ENCODE measurements at regions not wholly inside any gene's neighbourhood (a gene's known extent, or its start where the extent isn't known, plus 50 kb on each side); places are given as distances from the start of the nearest gene placed in this dataset.

- TF ChIP-seq, protein P1, sequence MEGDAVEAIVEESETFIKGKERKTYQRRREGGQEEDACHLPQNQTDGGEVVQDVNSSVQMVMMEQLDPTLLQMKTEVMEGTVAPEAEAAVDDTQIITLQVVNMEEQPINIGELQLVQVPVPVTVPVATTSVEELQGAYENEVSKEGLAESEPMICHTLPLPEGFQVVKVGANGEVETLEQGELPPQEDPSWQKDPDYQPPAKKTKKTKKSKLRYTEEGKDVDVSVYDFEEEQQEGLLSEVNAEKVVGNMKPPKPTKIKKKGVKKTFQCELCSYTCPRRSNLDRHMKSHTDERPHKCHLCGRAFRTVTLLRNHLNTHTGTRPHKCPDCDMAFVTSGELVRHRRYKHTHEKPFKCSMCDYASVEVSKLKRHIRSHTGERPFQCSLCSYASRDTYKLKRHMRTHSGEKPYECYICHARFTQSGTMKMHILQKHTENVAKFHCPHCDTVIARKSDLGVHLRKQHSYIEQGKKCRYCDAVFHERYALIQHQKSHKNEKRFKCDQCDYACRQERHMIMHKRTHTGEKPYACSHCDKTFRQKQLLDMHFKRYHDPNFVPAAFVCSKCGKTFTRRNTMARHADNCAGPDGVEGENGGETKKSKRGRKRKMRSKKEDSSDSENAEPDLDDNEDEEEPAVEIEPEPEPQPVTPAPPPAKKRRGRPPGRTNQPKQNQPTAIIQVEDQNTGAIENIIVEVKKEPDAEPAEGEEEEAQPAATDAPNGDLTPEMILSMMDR (IDR thresholded peaks at IDR 0.05): no peak
- DNase-seq: no peak
- Histone ChIP-seq H3K4me1 (no peaks in the 10 kb centered on the region), H3K27ac (no peak overlapping the region), H3K27me3 (no peaks in the 10 kb centered on the region), H3K36me3 (no peaks in the 10 kb centered on the region), H3K4me3 (no peak overlapping the region), H3K9me3 (no peaks in the 10 kb centered on the region)
- ATAC-seq: no peak
- intact Hi-C loops (cut with DNase I): no loop called here
Observed at GRCh38 chr2:133658020-133658903, 90.0 kb upstream of the NCKAP5 start.

DNA sequence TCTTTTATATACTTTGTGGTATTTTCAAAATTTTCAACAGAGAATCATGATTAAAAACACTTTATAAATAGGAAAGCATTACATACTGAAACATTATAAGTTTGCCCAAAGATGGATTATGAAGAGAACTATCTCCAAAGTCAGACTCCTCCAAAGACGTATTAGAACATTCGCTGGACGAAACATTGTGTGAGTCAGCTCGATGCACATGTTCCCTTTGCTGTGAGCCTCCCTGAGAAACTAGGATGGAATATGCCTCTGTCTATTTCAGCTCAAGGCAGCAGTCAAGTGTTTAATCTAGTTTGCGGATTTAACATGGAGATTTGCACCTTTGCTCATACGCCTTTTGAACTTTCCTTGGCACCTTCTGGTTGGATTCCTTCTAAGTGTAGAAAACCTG is 92.2 kb upstream of the NCKAP5 start:
- Histone ChIP-seq H3K36me3 (no peaks in the 10 kb centered on the region), H3K27ac (no peak overlapping the region), H3K9me3 (no peaks in the 10 kb centered on the region), H3K4me3 (no peak overlapping the region), H3K27me3 (no peaks in the 10 kb centered on the region), H3K4me1 (no peaks in the 10 kb centered on the region)
- intact Hi-C loops (cut with DNase I): no loop called here
- no peak for ATAC-seq
- TF ChIP-seq, protein P1 (IDR thresholded peaks at IDR 0.05): no peak
- DNase-seq: no peak

DNA sequence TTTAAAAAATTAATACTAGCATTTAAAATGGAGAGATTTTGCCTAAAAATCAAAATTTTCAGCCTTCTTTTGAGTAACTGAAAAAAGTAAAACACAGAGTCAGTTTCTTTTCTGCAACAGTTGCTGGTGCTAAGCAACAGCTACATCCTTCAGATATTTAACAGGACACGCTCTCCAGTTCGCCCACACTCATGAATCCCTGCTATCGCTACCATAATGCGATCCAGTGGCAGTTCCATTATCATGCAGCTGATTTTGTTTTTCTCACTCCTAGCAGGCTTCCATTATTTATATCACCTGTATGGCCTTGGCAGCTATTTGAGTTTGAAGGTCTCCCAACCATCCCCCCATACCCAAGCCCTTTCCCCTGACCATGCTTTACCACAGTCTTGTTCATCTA is 93.1 kb upstream of the NCKAP5 start:
- Histone ChIP-seq H3K4me3 (no peak overlapping the region), H3K9me3 (no peaks in the 10 kb centered on the region), H3K27me3 (no peaks in the 10 kb centered on the region), H3K4me1 (no peaks in the 10 kb centered on the region), H3K36me3 (no peaks in the 10 kb centered on the region), H3K27ac (no peak overlapping the region)
- TF ChIP-seq, protein P1 (IDR thresholded peaks at IDR 0.05): no peak
- DNase-seq: no peak
- no peak for ATAC-seq
- intact Hi-C loops (cut with DNase I): no loop called here

GRCh38 chr2:133666621-133667020 is 98.4 kb upstream of the NCKAP5 start:
- DNase-seq (no peak), ATAC-seq (no peak)
- TF ChIP-seq, protein P1 (IDR thresholded peaks at IDR 0.05): no peak
- H3K4me1 ChIP-seq: no peaks in the 10 kb centered on the region
- H3K9me3 ChIP-seq: no peaks in the 10 kb centered on the region
- no peaks in the 10 kb centered on the region for H3K36me3 ChIP-seq
- H3K27me3 ChIP-seq: no peaks in the 10 kb centered on the region
- intact Hi-C loops (cut with DNase I): no loop called here
- H3K27ac ChIP-seq: no peak overlapping the region
- H3K4me3 ChIP-seq: no peak overlapping the region

DNA sequence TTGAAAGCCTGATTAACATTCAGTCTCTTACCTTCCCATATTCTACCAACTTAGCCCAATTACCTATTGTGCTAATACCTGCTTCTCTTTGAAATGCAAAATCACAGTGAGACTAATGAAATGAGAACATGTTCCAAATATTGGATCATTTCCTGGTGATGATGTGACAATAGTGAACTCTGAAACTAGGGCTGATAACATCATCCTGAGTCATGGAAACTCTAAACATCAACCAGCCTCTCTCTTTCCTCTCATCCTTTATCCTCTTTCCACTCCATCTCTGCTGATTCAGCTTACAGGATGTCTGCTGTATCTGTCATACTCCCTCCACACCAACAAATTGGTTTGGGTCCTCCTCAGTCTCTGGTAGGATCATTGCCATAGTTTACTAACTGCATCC is 98.8 kb upstream of the NCKAP5 start:
- TF ChIP-seq, protein P1 (IDR thresholded peaks at IDR 0.05): no peak
- Histone ChIP-seq H3K9me3 (no peaks in the 10 kb centered on the region), H3K27me3 (no peaks in the 10 kb centered on the region), H3K4me3 (no peak overlapping the region), H3K36me3 (no peaks in the 10 kb centered on the region), H3K4me1 (no peaks in the 10 kb centered on the region), H3K27ac (no peak overlapping the region)
- DNase-seq (no peak), ATAC-seq (no peak)
- intact Hi-C loops (cut with DNase I): no loop called here
